ENCODE measurements at regions not wholly inside any gene's neighbourhood (a gene's known extent, or its start where the extent isn't known, plus 50 kb on each side); places are given as distances from the start of the nearest gene placed in this dataset.

DNA sequence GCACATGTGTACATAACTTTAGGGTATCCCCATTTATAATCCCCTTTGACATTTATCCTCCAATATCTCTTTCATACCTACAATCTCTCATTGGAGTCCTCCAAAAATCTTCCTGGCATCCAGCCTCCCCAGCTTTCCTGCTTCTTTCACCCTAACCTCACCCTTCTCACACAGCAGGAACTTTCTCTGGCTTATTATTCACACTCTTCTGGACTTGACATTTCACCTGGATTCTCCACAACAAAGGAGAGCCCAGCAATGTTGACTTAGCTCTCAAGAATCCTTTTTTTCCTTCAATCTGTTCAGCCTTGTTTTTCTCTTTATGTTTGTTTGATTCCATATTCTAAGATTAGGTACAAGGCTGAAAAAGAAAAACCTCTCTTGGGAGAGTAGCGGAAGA lies 783.6 kb upstream of the ACVR2A start:
- no peak for DNase-seq (ENCODE audit: low spot score)

DNA sequence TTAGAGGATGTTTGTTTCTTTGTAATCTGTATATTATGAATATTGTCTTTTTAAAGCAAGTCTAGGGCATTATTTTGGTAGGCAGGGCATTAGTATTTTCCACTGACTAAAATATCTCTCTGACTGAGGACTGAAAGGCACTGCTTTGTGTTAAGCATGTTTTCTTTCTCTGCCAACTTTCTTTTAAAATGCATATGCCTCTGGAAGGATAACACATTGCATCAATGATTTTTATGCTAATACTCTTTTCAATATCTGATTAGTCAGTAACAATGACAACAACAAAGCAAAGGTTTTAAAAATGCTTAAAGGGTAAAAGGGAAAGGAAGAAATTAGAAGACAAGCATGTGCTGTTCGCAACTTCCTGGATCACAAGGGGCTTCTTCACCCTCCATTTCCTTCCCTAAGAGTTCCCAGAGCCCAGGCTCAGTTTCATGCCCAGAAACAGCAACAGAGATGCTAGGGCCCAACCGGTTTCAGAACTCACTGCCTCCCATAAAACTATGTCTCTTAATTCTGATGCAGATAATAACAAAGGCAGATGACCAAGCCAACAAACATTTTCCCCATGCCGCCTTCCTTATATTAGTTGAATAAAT lies 786.8 kb upstream of the ACVR2A start:
- no peak for DNase-seq (ENCODE audit: low spot score)

DNA sequence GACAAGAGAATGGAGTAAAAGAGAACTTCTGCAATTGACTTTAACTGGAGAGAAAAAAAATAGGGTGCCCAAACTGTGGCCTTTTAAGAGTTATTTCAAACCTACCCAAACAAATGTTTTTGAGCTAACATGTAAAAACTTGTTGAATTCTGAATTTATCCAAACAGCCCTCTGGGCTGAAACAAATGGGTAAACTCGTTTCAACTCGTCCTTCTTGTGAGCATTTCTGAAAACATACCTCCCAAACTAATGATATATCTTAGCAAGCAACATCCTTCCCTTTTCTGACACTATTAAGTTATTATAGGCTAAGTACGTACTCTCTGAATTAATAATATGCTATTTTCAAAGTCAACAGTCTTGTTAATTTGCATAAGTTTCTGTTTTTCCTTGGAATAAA lies 793.0 kb upstream of the ACVR2A start:
- no peak for DNase-seq (ENCODE audit: low spot score)

DNA sequence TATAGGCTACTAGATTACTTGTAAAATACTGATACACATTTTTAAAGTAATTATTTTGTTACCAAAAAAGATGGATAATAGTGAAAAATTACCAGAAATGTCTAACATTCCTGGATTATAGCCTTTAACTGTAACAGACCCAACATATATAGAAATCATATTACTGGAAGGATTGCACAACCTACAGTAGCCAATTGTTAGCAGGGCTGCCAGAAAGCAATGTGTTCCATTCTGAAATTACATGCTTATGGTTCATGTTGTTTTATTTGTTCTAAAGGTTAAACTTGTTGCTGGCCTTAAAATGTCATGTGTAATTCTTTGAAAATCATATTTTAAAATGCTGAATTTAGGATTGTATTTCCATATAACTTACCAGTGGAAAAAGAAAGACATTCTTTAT lies 793.6 kb upstream of the ACVR2A start:
- DNase-seq (ENCODE audit: low spot score): no peak

DNA sequence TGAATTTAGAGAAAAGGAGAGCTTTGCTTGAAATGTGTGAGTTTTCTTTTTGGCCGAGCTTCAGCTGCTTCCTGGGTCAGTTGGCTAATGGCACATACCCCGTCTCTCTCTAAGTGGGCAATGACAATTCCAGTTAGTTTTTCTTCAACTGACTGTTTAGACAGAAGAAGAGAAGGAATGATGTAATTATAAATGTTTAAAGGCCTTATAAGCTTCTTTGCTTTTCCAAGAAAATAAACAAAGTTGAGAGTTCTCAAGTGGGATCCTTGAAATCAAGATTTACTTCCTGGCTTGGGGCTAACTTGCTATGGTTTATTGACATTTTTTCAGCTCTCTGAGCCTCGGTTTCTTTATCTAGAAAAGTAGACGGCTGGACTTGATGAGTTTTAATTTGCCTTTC lies 794.9 kb upstream of the ACVR2A start:
- DNase-seq (ENCODE audit: low spot score): no peak

DNA sequence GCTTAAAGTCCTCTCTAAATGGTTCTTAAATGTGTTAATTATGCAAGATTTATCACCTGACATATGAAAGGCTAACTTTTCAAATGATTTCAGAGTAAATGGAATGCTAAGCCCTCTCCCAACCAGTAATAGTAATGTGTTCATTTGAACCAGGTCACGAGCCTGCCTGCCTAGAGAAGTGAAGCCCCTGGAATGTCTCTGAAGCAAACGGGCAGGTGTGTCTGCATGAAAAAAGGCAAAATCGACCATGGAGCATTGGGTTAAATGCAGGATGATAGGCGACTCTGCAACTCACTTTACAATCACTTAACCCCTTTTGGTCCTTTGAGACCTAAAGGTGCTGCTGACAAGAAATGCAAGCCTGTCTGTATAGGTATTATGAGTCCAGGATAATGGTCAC lies 798.4 kb upstream of the ACVR2A start:
- no peak for DNase-seq (ENCODE audit: low spot score)

DNA sequence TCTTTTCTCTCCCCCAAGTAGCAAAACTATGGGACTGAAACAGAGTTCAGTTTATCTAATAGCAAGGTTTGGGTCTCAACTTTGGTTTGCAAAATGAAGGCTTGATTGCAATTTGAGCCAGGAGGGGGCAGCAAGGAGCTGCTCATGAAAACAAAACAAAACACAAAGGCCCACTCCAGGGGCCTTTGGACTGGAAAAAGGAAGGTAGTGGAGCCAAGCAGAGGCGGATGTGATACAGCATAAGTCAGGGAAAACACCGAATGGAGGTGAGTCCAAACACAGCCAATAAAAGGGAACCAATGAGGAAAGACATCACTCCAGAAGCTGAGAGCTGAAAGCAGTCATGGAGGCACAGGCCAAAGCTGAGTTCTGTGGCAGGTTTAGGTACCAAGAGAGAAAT lies 799.7 kb upstream of the ACVR2A start:
- peak; percentile 82 for DNase-seq (ENCODE audit: low spot score)

DNA sequence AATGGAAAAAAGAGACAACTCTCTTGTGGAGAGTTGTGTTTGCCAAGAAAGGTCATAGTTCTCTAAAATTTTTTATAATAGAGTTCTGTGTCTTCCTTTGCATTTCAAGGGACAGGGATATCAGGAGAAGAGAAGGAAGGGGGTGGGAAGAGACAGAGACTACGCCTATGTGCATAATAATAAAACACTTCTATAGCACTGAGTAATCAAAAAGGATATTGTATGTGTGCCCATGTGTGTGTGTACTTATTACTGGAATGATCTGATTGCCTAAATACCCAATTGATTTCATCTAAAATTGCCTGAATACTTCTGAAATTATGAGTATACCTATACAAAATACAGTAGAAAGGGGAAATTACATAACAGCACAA lies 803.7 kb upstream of the ACVR2A start:
- no peak for DNase-seq (ENCODE audit: low spot score)

DNA sequence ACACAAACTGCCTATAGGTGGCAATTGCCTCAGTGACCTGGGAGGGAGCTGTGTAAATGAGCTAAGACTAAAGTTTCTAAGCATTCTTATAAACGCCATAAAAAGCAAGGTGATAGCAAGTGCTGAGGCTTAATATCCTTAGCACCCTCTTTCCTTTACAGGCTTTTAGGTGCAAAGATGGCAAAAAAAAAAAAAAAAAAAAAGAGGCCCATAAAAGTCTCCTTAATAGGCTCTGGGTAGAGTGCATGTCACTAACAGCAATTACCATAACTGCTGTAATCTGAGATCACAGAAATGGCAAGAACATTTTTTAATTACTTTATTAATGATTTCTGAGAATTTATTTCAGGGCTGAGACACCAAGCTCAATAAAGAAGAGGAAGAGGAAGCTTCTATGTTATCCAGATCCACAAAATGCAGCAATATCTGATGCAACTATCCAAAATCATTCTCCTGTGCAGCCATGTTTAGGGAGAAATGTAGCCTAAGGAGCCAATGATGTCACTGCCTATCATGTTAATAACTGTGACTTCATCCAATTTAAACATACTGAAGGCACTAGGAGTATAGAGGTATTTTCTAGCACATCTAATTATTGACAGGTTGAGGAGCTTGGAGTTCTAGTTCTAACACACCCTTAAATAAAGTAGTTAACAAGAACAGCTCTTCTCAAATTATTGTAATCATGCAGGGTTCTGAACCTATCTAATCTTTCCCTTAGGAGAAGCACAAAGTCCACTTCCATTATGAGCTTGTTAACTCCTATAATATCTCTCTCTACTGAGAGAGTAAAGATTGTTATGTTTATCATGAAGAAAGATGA lies 804.3 kb upstream of the ACVR2A start:
- no peak for DNase-seq (ENCODE audit: low spot score)

DNA sequence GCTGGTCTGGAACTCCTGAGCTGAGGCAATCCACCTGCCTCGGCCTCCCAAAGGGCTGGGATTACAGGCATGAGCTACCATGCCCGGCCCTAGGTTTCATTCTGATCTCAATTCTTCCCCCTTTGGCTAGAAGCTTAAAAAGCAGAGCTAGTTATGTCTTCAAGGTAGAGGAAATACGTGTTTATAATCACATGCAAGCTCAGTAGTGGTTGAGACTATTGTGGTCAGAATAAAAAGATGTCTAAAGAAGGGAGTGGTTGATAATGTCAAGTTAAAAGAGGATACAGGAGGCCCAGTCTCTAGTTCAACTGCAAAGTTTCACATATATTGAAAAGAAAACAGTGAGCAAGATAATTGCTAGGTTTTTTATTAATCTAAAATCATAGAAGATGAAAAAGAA lies 807.8 kb upstream of the ACVR2A start:
- no peak for DNase-seq (ENCODE audit: low spot score)

DNA sequence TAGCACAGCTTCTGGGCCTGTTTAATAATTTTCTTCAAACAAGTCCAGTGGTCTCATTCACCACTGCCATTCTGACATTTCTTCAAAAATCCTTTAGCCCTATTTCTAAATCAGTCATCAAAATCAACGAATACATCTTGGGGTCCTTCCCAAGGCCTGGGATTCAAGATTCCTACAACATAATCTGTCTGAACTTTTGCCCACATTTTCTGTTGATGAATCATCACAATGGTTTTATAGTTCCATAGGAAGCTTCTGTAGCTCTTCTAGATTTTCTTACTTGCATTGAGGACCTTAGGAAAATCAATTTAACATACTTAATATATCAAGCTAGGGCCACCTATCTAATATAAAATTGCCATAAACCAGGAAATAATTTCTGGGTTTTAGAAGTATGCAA lies 811.8 kb upstream of the ACVR2A start:
- peak; percentile 17 for DNase-seq (ENCODE audit: low spot score)

DNA sequence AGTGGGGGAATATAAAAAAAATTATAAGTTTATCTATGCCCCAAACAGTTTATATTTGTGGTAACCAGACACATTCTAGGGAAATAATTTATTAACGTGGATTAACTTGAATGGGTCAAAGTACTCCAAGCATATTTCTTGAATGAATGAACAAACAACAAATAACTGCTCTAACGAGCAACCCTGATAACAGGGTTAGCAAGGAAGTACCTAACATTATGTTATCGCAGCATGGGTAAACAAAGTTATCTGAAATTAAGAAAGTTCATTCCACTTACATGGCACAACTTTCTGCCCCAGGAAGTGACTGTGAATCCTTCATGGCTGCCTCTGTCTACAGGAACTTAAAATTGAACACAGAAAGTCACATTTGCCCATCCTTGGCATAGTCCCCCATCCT lies 812.9 kb upstream of the ACVR2A start:
- DNase-seq (ENCODE audit: low spot score): no peak

DNA sequence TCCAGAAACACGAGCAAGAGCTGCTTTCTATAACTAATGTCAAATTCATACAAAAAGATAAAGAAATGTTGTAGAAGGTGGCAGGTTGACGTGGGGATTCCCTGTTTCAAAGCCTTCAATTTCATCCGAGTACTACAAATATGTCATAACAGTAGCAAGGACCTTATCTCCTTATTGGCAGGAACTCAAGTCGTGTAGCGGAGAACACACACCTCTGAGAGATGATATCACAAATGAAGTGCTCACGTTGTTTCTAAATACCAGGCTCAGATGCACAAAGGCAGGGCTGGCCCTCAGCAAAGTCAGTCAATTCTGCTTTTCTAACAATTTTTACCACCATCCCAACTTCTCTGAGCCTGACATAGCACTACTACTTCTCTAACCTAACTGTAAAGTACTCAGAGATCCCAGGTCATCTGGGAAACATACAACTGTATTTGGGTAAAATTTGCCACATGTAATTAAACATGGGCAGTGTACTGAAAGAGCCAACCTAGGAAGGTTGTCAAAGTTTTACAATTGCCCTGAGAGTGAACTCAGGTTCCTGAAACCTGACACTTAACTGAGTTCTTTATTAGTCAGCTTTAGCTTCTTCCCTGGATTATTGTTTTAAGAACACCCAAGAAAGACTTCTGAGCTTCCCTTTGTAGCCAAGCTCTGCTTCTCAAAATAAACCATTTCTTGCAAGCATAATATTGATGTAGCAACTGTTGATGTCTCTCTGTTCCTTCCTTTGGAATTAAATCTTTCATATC lies 813.7 kb upstream of the ACVR2A start:
- DNase-seq (ENCODE audit: low spot score): peak; percentile 67

DNA sequence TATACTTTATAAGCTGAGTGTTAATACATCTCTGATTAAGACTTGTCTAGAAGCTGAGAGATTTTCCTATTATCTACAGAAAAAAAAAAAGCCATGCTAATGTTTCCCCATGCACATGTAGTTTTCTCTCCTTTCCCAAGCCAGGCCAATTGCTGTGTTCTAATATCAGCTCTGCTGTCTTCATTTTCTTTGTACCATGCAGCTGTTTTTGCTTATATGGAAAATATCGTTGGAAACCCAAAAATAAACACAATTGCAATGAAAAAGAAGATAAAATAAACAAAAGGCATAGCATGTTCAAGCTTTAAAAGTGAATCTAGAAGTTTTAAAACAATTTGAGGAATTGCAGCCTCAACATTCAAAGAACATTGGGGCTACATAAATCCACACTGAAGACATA lies 817.4 kb upstream of the ACVR2A start:
- DNase-seq (ENCODE audit: low spot score): no peak

DNA sequence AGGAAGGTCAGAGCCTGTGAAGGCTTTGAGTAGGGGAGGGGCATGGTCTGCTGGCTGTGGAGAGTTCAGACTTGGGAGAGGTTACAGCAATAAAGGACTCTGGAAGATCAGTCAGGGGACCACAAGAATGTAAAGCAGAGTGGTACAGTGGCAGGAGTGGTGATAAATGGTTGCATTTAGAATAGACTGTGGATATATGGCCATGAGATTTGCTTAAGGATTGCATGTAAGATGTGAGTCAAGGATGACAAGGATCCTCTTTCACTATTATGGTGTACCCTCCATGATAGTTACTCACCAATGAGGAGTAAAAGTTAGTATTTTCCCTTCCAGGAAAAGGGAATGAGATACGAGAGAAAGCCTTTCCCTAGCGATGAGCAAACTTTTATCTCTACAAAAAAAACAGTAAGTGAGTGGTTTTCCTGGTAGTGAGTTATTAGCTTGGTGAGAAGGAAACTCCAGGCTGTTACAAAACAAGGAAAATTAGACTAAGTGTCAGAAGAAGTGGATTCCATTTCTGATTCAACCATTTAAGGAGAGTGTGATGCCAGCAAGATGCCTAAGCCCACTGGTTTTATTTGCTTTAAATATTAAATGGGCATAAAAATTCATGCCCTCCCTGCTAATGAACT lies 818.0 kb upstream of the ACVR2A start:
- DNase-seq (ENCODE audit: low spot score): peak; percentile 40

DNA sequence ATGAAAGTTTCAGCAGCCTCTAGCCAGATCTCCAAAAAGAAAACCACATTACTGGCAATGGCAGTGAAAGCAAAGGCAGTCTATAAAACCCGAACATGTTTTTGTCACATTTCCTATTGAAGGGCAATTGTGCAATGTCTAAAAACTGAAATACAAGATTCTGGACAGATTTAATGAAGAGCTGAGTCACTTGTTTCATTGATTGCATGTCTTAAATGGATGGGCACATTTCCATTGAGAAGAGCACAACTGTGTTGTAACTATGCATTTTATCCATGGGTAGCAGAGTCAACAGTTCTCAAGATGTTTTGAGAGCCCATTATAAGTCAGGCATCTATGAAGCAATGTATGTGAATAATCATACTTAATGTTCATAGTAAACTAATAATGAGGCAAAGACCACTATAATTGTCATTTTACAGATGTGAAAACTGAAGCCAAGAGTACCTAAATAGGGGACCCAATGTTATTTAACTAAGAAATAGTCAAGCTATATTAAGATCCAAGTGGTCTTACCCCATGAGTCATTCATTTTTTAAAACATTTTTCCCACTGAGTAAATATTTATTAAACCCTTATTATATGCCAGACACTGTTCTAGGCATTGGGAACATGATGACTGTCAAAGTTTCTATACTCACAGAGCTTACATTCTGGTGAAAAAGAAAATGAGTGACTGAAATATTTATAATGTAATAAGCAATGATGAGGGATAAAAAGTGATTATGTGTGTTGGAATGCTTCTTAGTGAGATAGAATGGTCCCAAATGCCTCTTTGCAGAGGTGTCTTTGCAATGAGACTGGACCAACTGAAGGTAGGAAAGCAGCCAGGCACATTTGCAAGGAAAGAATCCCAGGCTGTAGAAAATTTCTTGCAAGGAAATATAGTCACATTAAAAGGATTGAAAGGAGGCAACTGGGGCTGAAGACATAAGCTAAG lies 818.9 kb upstream of the ACVR2A start:
- no peak for DNase-seq (ENCODE audit: low spot score)

DNA sequence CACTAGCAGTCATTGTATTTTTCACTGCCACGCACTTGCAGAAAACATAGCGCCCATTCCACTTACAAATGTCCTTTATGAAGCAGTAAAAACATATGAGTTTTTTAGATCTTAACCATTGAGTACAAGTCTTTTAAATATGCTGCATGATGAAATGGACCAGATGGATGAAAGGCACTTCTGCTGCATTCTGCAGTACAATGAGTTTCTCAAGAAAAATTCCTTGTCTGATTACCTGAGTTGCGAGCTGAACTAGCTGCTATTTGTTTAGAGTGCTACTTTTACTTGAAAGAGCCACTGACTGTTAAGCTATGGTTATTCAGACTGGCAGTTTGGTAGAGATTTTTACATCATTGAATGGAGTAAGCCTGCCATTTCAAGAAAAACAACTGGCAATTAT lies 825.5 kb upstream of the ACVR2A start:
- no peak for DNase-seq (ENCODE audit: low spot score)

DNA sequence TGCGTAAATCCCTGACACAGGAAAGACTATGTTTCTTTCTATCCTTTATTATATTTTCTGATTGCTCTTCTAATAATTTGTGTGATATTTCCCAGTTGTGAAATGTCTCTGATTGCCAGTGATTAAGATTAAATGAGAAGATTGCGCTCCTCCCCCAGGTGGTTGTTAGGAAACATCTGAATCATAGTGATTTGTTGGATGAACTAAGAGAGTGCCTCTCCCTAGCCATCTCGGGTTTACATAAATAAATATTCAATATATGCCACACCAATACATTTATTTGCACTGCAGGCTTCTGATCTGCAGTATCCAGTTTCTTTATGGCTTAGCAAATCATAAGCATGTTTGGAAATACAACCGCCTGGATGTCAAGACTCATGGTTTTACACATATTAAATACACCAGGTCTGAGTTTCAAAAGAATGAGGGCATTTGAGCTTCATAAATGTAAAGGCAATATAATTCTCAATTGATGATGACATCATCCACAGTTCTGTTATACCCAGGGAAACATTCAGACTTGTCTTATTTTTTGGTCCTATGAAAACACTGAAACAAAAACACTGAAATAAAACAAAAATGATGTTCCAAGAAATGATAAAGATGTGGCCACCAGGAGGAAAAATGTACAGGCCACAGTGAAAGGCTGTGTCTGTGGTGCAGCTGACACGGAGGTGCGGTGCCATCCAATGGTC lies 826.7 kb upstream of the ACVR2A start:
- DNase-seq (ENCODE audit: low spot score): no peak

DNA sequence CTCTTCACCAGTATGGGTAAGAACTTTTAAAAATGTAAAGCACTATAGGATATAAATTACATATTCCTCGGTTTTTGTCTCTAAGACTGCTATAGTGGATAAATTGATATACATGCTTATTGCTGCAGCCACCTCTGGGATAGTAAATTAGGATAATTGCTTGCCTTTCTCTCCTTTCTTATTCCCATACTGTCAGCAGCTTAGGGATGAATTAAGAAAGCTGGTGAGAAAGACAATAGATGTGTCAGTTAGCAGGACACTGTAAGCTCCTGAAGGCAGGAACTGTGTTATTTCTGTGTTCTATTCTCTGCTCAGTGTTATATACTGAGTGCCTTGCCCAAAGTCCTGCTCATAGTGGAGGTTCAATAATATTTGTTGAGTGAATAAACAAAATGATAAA lies 828.6 kb upstream of the ACVR2A start:
- no peak for DNase-seq (ENCODE audit: low spot score)

DNA sequence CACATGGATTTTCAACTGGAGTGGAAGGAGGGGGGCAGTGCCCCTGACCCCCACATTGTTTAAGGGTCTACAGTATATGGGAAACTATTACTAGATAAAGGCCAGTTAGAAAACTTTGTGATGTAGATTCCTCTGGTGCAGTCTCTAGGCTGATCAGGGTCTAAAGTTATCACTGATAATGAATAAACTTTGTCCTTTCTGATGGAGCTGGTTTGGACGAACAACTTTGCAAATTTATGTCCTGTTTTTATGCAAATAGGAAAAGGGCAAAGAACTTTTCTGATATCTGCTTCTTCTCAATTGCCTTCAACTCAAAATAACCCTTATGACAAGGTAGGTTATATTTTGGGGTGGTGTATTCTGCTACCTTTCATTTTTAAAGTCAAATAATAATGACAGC lies 829.2 kb upstream of the ACVR2A start:
- no peak for DNase-seq (ENCODE audit: low spot score)

All from kidney tubule cell (primary cell).